Spleen (tissue), 11 donors: ENCODE measurements at regions not wholly inside any gene's neighbourhood (a gene's known extent, or its start where the extent isn't known, plus 50 kb on each side); places are given as distances from the start of the nearest gene placed in this dataset.

Experiments
- DNase-seq: peaks from one replicate; pipeline ENCODE4 v3.0.0-alpha.2; 2020
- H3K27ac ChIP-seq, 8 donors: fragments of 200-600 bp; sonication (generic) in 7 of 8; 1 replicate in 4 of 8; 2 replicates in 4 of 8; pipeline versions ENCODE4 v1.5.0 to v1.8.0; 2016 to 2021; ENCODE audit warnings: inconsistent platforms in 4 of 8, mild to moderate bottlenecking in 4 of 8, moderate library complexity in 1 of 8
- H3K27me3 ChIP-seq, 7 donors: fragments of 200-600 bp; sonication (generic) in 6 of 7; replicated peaks in 1 of 7; 1 replicate in 4 of 7; 2 replicates in 3 of 7; pipeline versions ENCODE4 v1.5.0 to v1.8.0; 2016 to 2021; ENCODE audit warnings: inconsistent platforms in 3 of 7, mild to moderate bottlenecking in 1 of 7
- H3K36me3 ChIP-seq, 6 donors: fragments of 200-600 bp; sonication (generic) in 5 of 6; 1 replicate in 4 of 6; 2 replicates in 2 of 6; pipeline versions ENCODE4 v1.5.0 to v1.8.0; 2016 to 2021; ENCODE audit warnings: inconsistent platforms in 2 of 6
- H3K4me1 ChIP-seq, 6 donors: fragments of 200-600 bp; sonication (generic) in 5 of 6; 1 replicate in 3 of 6; 2 replicates in 3 of 6; pipeline versions ENCODE4 v1.5.0 to v1.8.0; 2016 to 2021; ENCODE audit warnings: inconsistent platforms in 3 of 6
- H3K4me3 ChIP-seq, 8 donors: fragments of 200-600 bp; sonication (generic) in 7 of 8; 1 replicate in 4 of 8; 2 replicates in 4 of 8; pipeline versions ENCODE4 v1.5.0 to v1.8.0; 2016 to 2021; ENCODE audit warnings: inconsistent platforms in 4 of 8, mild to moderate bottlenecking in 4 of 8, moderate library complexity in 2 of 8
- H3K9me3 ChIP-seq, 8 donors: fragments of 200-600 bp; sonication (generic) in 7 of 8; 1 replicate in 4 of 8; 2 replicates in 4 of 8; pipeline versions ENCODE4 v1.5.0 to v1.8.0; 2016 to 2021; ENCODE audit warnings: inconsistent platforms in 4 of 8
- POLR2A ChIP-seq, 3 donors: fragments of 450-650 bp; IDR thresholded peaks; one replicate each; pipeline ENCODE4 v1.5.1; 2017; ENCODE audit warnings: antibody characterized with exemption in 3 of 3, mild to moderate bottlenecking in 1 of 3
- POLR2AphosphoS5 ChIP-seq, 3 donors: sonication (generic); formaldehyde crosslinking; IDR thresholded peaks; one replicate each; pipeline ENCODE4 v1.5.1; 2017; ENCODE audit warnings: antibody characterized with exemption in 3 of 3
- WGBS, 5 donors: extraction: QIAGEN DNeasy Blood & Tissue Kit in 3 of 5; methylation state at CpG; one replicate each; pipeline versions ENCODE4 v1.1.5 to v1.1.7; 2013 to 2018; 5-methylcytosine and 5-hydroxymethylcytosine counted together
- intact Hi-C: fragments of 100-400 bp; cut with DNase I; formaldehyde crosslinking; loops from one replicate; pipeline ENCODE4 v1.15.0; 2023; ENCODE audit warnings: low total_unique reads
- TF ChIP-seq, protein P1 (sequence below), 11 experiments: fragments of 200-600 bp in 7 of 11; fragments of 450-650 bp in 4 of 11; sonication (generic) in 4 of 11; IDR thresholded peaks in 8 of 11; conservative IDR thresholded peaks in 3 of 11; 1 replicate in 7 of 11; 2 replicates in 4 of 11; pipeline versions ENCODE4 v1.4.0 to v1.8.0; 2016 to 2021; ENCODE audit warnings: antibody characterized with exemption in 11 of 11, inconsistent platforms in 4 of 11, mild to moderate bottlenecking in 1 of 11
- donor health status: healthy with polysubstance abuse.
- donor health status: DM: no; HTN: no; CAD: no; lungs with moderate emphysema.
- donor health status: DM: no; HTN: no; CAD: no.
- donor health status: Bipolar disorder and iron deficiency.
- donor health status: healthy.
- donor health status: DM: no; HTN: no; CAD: no.
- donor health status: DM: yes; HTN: yes; CAD: no.

DNA sequence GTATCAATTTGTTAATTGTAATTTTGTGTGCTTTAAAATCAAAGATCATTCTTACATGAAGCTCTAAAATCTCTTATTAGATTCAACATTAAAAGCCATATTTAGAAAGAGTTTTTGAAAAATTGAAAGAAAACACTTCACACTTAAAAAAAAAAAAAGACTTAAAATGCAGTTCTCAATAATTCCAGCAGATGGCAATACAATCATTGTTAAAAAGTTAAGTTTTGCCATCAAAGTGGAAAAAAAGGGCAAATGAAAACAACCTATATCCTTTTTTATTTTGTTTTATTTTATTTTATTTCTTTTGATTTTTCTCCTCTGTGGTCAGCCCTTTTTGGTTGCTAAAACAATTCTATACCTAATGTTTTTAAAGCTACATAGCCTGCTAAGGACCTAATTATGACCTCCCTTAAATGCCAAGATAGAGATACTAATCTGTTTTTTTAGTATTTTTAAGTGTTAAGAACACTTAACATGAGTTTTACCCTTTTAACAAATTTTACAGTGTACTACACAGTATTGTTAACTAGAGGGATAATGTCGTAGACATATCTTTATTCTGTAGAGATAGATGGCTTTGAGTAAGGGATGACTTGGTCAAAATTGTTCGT is 154.2 kb upstream of the DAB2 start:
- no peaks in the 10 kb centered on the region for H3K9me3 ChIP-seq
- WGBS, 5 donors, result 84 to 93% (median 88%) methylated on average over 2 of the region's 2 CpGs
- no peak overlapping the region for H3K27ac ChIP-seq
- peaks cover 0 to 16% (median 8%) of the 10 kb centered on the region in 6 donors for H3K4me1 ChIP-seq
- no peaks in the 10 kb centered on the region for H3K36me3 ChIP-seq
- TF ChIP-seq, protein P1, sequence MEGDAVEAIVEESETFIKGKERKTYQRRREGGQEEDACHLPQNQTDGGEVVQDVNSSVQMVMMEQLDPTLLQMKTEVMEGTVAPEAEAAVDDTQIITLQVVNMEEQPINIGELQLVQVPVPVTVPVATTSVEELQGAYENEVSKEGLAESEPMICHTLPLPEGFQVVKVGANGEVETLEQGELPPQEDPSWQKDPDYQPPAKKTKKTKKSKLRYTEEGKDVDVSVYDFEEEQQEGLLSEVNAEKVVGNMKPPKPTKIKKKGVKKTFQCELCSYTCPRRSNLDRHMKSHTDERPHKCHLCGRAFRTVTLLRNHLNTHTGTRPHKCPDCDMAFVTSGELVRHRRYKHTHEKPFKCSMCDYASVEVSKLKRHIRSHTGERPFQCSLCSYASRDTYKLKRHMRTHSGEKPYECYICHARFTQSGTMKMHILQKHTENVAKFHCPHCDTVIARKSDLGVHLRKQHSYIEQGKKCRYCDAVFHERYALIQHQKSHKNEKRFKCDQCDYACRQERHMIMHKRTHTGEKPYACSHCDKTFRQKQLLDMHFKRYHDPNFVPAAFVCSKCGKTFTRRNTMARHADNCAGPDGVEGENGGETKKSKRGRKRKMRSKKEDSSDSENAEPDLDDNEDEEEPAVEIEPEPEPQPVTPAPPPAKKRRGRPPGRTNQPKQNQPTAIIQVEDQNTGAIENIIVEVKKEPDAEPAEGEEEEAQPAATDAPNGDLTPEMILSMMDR (IDR thresholded peaks at IDR 0.05 in 8 of 11, conservative IDR thresholded peaks at IDR 0.05 in 3 of 11), result peak; percentile 31 to 75 (median 65)
- TF ChIP-seq POLR2AphosphoS5 (IDR thresholded peaks at IDR 0.05), result no peak
- no peak for DNase-seq
- no peaks in the 10 kb centered on the region for H3K27me3 ChIP-seq
- intact Hi-C loops, result no loop called here
- H3K4me3 ChIP-seq, result no peak overlapping the region

GRCh38 chr5:39577529-39577928 is 152.7 kb upstream of the DAB2 start:
- intact Hi-C loops, result no loop called here
- WGBS, 5 donors, result 58 to 69% (median 65%) methylated on average over 2 of the region's 2 CpGs
- DNase-seq, result no peak

GRCh38 chr5:39570403-39571027 is 145.7 kb upstream of the DAB2 start:
- no peaks in the 10 kb centered on the region for H3K9me3 ChIP-seq
- no peak overlapping the region for H3K27ac ChIP-seq
- H3K27me3 ChIP-seq, result no peaks in the 10 kb centered on the region
- DNase-seq, result no peak
- no peak overlapping the region for H3K4me3 ChIP-seq
- H3K4me1 ChIP-seq, result peaks cover 0 to 11% (median 0%) of the 10 kb centered on the region in 6 donors
- intact Hi-C loops, result loop anchor here (5.0 kb wide), 1 partner anchor 353 kb away; the partner anchor contains the start of gene FYB1
- 32 to 38% (median 36%) methylated on average over 4 of the region's 4 CpGs for WGBS, 5 donors
- H3K36me3 ChIP-seq, result no peaks in the 10 kb centered on the region
- no peak for TF ChIP-seq POLR2A (IDR thresholded peaks at IDR 0.05)
- TF ChIP-seq, protein P1 (IDR thresholded peaks at IDR 0.05 in 8 of 11, conservative IDR thresholded peaks at IDR 0.05 in 3 of 11), result peak in 9 of 11 experiments; percentile 27 to 69 (median 60)

More at GRCh38 chr5:39577529-39577928, 152.7 kb upstream of the DAB2 start:
- no peaks in the 10 kb centered on the region for H3K36me3 ChIP-seq
- no peak overlapping the region for H3K27ac ChIP-seq
- no peaks in the 10 kb centered on the region for H3K27me3 ChIP-seq
- TF ChIP-seq, protein P1 (IDR thresholded peaks at IDR 0.05 in 8 of 11, conservative IDR thresholded peaks at IDR 0.05 in 3 of 11), result no peak
- TF ChIP-seq POLR2A (IDR thresholded peaks at IDR 0.05), result no peak
- H3K9me3 ChIP-seq, result no peaks in the 10 kb centered on the region
- H3K4me1 ChIP-seq, result peaks cover 0 to 16% (median 8%) of the 10 kb centered on the region in 6 donors
- no peak overlapping the region for H3K4me3 ChIP-seq

DNA sequence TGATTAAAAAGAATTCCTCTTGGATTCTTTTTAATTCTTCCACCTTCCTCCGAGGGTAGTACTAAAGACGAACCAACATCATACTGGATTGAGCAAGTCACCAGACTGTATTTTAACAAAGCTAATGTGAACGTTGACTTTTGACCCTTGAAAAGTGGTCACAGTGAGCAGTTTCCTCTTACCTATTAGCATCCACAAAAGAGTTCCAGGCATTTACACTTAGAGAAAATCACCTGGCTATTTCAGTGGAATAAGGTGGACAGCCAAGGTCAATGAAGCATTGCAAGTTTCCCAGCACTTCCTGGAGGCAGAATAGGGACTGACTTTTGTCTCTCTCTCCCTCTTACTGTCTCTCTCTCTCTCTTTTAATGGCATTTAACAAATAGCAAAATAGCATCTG is 145.1 kb upstream of the DAB2 start:
- intact Hi-C loops, result loop anchor here (5.0 kb wide), 1 partner anchor 353 kb away; the partner anchor contains the start of gene FYB1
- Histone ChIP-seq H3K9me3 (no peaks in the 10 kb centered on the region), H3K4me1 (peaks cover 0 to 11% (median 0%) of the 10 kb centered on the region in 6 donors), H3K4me3 (no peak overlapping the region), H3K27me3 (no peaks in the 10 kb centered on the region), H3K27ac (no peak overlapping the region), H3K36me3 (no peaks in the 10 kb centered on the region)
- TF ChIP-seq POLR2A (IDR thresholded peaks at IDR 0.05), result no peak
- TF ChIP-seq, protein P1 (IDR thresholded peaks at IDR 0.05 in 8 of 11, conservative IDR thresholded peaks at IDR 0.05 in 3 of 11), result no peak
- TF ChIP-seq POLR2AphosphoS5 (IDR thresholded peaks at IDR 0.05), result no peak
- no peak for DNase-seq
- 64 to 71% (median 68%) methylated on average over 3 of the region's 3 CpGs for WGBS, 5 donors
